Thoracic aorta (tissue), 2 donors: ENCODE measurements at regions not wholly inside any gene's neighbourhood (a gene's known extent, or its start where the extent isn't known, plus 50 kb on each side); places are given as distances from the start of the nearest gene placed in this dataset.

Experiments
- ATAC-seq: fragments of 150-250 bp; one replicate; pipeline ENCODE4 v1.8.0; 2017; ENCODE audit warnings: low read depth; ENCODE audit not compliant: insufficient number of reproducible peaks, low FRiP score
- DNase-seq: peaks from one replicate; pipeline ENCODE4 v3.0.0-alpha.2; 2020; ENCODE audit warnings: low spot score
- H3K27ac ChIP-seq, 2 donors: fragments of 200-600 bp; sonication (generic); 1 replicate in 1 of 2; 2 replicates in 1 of 2; pipeline ENCODE4 v1.5.1; 2016; ENCODE audit warnings: mild to moderate bottlenecking in 2 of 2, moderate library complexity in 2 of 2
- H3K27me3 ChIP-seq: fragments of 200-600 bp; sonication (generic); replicated peaks from 2 replicates; pipeline ENCODE4 v1.6.0; 2016; ENCODE audit warnings: mild to moderate bottlenecking; ENCODE audit not compliant: insufficient read depth
- H3K36me3 ChIP-seq: fragments of 200-600 bp; sonication (generic); one replicate; pipeline ENCODE4 v1.5.1; 2016
- H3K4me1 ChIP-seq, 2 donors: fragments of 200-600 bp; sonication (generic); 1 replicate in 1 of 2; 2 replicates in 1 of 2; pipeline versions ENCODE4 v1.5.1 to v1.6.0; 2016; ENCODE audit warnings: low read depth in 2 of 2, mild to moderate bottlenecking in 1 of 2; ENCODE audit not compliant: control insufficient read depth in 1 of 2
- H3K4me3 ChIP-seq: fragments of 200-600 bp; sonication (generic); 2 replicates; pipeline ENCODE4 v1.5.1; 2016; ENCODE audit warnings: mild to moderate bottlenecking
- H3K9me3 ChIP-seq: fragments of 200-600 bp; sonication (generic); 2 replicates; pipeline ENCODE4 v1.5.1; 2016
- CTCF ChIP-seq: fragments of 200-600 bp; sonication (generic); IDR thresholded peaks from one replicate; pipeline ENCODE4 v1.5.1; 2019; ENCODE audit warnings: antibody characterized with exemption

GRCh38 chrX:125012585-125012984, 307.1 kb upstream of the TEX13C start:
- no peak for ATAC-seq

GRCh38 chrX:125029131-125029530, 290.5 kb upstream of the TEX13C start:
- no peak for DNase-seq
- ATAC-seq, result no peak
- TF ChIP-seq CTCF, result no peak
- Histone ChIP-seq H3K27ac (no peak overlapping the region), H3K36me3 (no peaks in the 10 kb centered on the region), H3K9me3 (no peaks in the 10 kb centered on the region), H3K4me1 (no peaks in the 10 kb centered on the region), H3K4me3 (no peak overlapping the region), H3K27me3 (no peaks in the 10 kb centered on the region)

More at GRCh38 chrX:125012585-125012984, 307.1 kb upstream of the TEX13C start:
- Histone ChIP-seq H3K36me3 (no peaks in the 10 kb centered on the region), H3K4me3 (no peak overlapping the region), H3K4me1 (no peaks in the 10 kb centered on the region), H3K27ac (no peak overlapping the region), H3K9me3 (no peaks in the 10 kb centered on the region), H3K27me3 (no peaks in the 10 kb centered on the region)
- TF ChIP-seq CTCF, result no peak
- DNase-seq, result no peak
